Astrocyte (in vitro differentiated cells and primary cell): ENCODE measurements at regions not wholly inside any gene's neighbourhood (a gene's known extent, or its start where the extent isn't known, plus 50 kb on each side); places are given as distances from the start of the nearest gene placed in this dataset.

Experiments
- DNase-seq: peaks from one replicate; pipeline ENCODE4 v3.0.0-alpha.2; 2010; ENCODE audit warnings: low read depth
- FAIRE-seq: peaks from 2 replicates; lab custom pipeline; 2011; peaks lifted over from hg19 to GRCh38; lab: Jason Lieb, UNC
- H2AFZ ChIP-seq: 2 replicates; pipeline ENCODE4 v1.6.0; 2012; ENCODE audit warnings: low read depth, low read length, inconsistent platforms
- H3K27ac ChIP-seq: 2 replicates; pipeline ENCODE4 v1.5.1; 2011; ENCODE audit warnings: low read depth, low read length, inconsistent platforms
- H3K27me3 ChIP-seq: 2 replicates; pipeline ENCODE4 v1.6.0; 2011; ENCODE audit warnings: low read length, inconsistent platforms; ENCODE audit not compliant: insufficient read depth
- H3K36me3 ChIP-seq: 2 replicates; pipeline ENCODE4 v1.5.1; 2011; ENCODE audit warnings: low read length, inconsistent platforms; ENCODE audit not compliant: insufficient read depth
- H3K4me1 ChIP-seq: 2 replicates; pipeline ENCODE4 v1.5.1; 2011; ENCODE audit warnings: low read length, inconsistent platforms; ENCODE audit not compliant: insufficient read depth
- H3K4me2 ChIP-seq: 2 replicates; pipeline ENCODE4 v1.6.0; 2012; ENCODE audit warnings: low read length, inconsistent platforms
- H3K4me3 ChIP-seq: 2 replicates; pipeline ENCODE4 v1.5.1; 2011; ENCODE audit warnings: low read depth, mild to moderate bottlenecking, low read length, inconsistent platforms; ENCODE audit not compliant: insufficient read depth
- H3K79me2 ChIP-seq: 2 replicates; pipeline ENCODE4 v1.6.0; 2012; ENCODE audit warnings: mild to moderate bottlenecking, low read length, inconsistent platforms; ENCODE audit not compliant: insufficient read depth
- H3K9ac ChIP-seq: 2 replicates; pipeline ENCODE4 v1.6.0; 2012; ENCODE audit warnings: mild to moderate bottlenecking, low read length, inconsistent platforms
- H3K9me3 ChIP-seq: 2 replicates; pipeline ENCODE4 v1.5.1; 2012; ENCODE audit warnings: low read depth, mild to moderate bottlenecking, low read length, inconsistent platforms; ENCODE audit not compliant: insufficient read depth
- H4K20me1 ChIP-seq: 2 replicates; pipeline ENCODE4 v1.6.0; 2012; ENCODE audit warnings: low read length, inconsistent platforms; ENCODE audit not compliant: insufficient read depth
- H3K27ac Mint-ChIP-seq: one replicate; pipeline ENCODE4 v1.8.0; 2021; ENCODE audit warnings: mild to moderate bottlenecking, mixed read lengths; ENCODE audit not compliant: unreplicated experiment
- H3K27me3 Mint-ChIP-seq: one replicate; pipeline ENCODE4 v1.8.0; 2021; ENCODE audit warnings: low read depth, mixed read lengths; ENCODE audit not compliant: unreplicated experiment
- H3K36me3 Mint-ChIP-seq: one replicate; pipeline ENCODE4 v1.8.0; 2021; ENCODE audit warnings: low read depth, mixed read lengths; ENCODE audit not compliant: unreplicated experiment
- H3K4me1 Mint-ChIP-seq: one replicate; pipeline ENCODE4 v1.8.0; 2021; ENCODE audit warnings: low read depth, mixed read lengths; ENCODE audit not compliant: unreplicated experiment
- H3K4me3 Mint-ChIP-seq: one replicate; pipeline ENCODE4 v1.8.0; 2021; ENCODE audit warnings: mild to moderate bottlenecking, moderate library complexity, mixed read lengths; ENCODE audit not compliant: unreplicated experiment
- H3K9me3 Mint-ChIP-seq: one replicate; pipeline ENCODE4 v1.8.0; 2021; ENCODE audit warnings: mild to moderate bottlenecking, mixed read lengths; ENCODE audit not compliant: unreplicated experiment
- EZH2 ChIP-seq: IDR thresholded peaks from 2 replicates; pipeline ENCODE4 v1.6.1; 2012; ENCODE audit warnings: mild to moderate bottlenecking, low read length, inconsistent platforms; ENCODE audit not compliant: insufficient read depth
- TF ChIP-seq, protein P1 (sequence below): IDR thresholded peaks from 2 replicates; pipeline ENCODE4 v1.5.1; 2011; ENCODE audit warnings: low read depth, mild to moderate bottlenecking, inconsistent platforms, low read length, moderate library complexity; ENCODE audit not compliant: insufficient read depth

DNA sequence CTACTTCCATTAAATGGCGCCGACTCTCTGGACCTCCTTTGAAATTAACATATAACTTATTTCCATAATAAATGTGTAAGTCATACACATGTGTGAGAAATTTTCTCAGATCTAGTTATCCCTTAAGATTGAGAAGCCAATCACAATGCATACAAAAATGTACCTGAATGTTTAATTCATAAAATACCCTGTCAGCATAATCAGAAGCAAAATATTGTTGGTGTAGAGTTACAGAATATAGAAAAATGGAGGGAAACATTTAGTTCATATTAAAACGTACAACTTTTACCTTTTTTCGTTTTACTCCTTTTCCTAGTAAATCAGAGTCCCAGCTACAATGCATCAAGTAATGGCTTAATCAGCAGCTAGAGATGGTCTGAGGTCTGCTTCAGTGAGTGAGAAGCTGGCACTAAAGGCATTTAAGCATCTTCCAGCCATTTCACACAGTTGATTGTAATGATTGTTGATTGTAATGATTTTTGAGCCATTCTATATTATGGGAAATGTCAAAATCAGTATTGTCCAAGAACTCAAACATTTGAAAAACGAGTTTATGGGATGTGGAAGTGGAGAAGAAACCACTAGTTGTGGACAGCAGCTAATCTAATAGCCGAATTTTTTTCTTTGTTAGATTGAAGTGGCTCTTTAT lies 81.8 kb downstream of the ANXA1 start:
- no peaks in the 10 kb centered on the region for H3K9me3 ChIP-seq
- H3K27me3 ChIP-seq, result no peaks in the 10 kb centered on the region
- no peak overlapping the region for H3K4me3 Mint-ChIP-seq
- FAIRE-seq (no peak), DNase-seq (no peak)
- no peaks in the 10 kb centered on the region for H3K4me1 Mint-ChIP-seq
- no peak overlapping the region for H3K27ac ChIP-seq
- H3K27me3 Mint-ChIP-seq, result peaks cover 3% of the 10 kb centered on the region
- H3K9ac ChIP-seq, result no peak overlapping the region
- H3K4me2 ChIP-seq, result no peak overlapping the region
- TF ChIP-seq, protein P1, sequence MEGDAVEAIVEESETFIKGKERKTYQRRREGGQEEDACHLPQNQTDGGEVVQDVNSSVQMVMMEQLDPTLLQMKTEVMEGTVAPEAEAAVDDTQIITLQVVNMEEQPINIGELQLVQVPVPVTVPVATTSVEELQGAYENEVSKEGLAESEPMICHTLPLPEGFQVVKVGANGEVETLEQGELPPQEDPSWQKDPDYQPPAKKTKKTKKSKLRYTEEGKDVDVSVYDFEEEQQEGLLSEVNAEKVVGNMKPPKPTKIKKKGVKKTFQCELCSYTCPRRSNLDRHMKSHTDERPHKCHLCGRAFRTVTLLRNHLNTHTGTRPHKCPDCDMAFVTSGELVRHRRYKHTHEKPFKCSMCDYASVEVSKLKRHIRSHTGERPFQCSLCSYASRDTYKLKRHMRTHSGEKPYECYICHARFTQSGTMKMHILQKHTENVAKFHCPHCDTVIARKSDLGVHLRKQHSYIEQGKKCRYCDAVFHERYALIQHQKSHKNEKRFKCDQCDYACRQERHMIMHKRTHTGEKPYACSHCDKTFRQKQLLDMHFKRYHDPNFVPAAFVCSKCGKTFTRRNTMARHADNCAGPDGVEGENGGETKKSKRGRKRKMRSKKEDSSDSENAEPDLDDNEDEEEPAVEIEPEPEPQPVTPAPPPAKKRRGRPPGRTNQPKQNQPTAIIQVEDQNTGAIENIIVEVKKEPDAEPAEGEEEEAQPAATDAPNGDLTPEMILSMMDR, result no peak
- no peak for TF ChIP-seq EZH2
- no peaks in the 10 kb centered on the region for H3K9me3 Mint-ChIP-seq
- no peaks in the 10 kb centered on the region for H3K36me3 Mint-ChIP-seq
- H3K4me1 ChIP-seq, result no peaks in the 10 kb centered on the region
- no peak overlapping the region for H2AFZ ChIP-seq
- no peaks in the 10 kb centered on the region for H3K36me3 ChIP-seq
- no peak overlapping the region for H3K27ac Mint-ChIP-seq
- H4K20me1 ChIP-seq, result no peaks in the 10 kb centered on the region
- H3K79me2 ChIP-seq, result no peaks in the 10 kb centered on the region
- no peak overlapping the region for H3K4me3 ChIP-seq

DNA sequence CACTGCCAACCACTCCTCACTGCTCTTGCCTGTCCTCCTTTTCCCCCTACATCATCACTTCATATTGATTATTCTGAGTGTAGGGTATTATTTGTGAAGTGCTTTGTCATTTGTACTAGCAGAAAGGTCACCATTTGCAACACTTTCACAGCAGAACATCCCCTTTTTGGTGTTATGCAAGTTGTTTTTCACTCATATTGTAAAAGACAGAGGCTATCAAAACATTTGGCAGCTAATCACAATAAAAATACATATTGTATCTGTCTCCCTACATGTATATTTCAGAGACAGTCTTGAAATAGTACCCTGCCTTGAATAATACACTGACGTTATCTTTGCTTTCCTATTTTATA lies 82.3 kb downstream of the ANXA1 start:
- peaks cover 3% of the 10 kb centered on the region for H3K27me3 Mint-ChIP-seq
- no peak overlapping the region for H3K27ac ChIP-seq
- DNase-seq (no peak), FAIRE-seq (no peak)
- no peaks in the 10 kb centered on the region for H3K27me3 ChIP-seq
- H3K4me3 Mint-ChIP-seq, result no peak overlapping the region
- no peak overlapping the region for H3K9ac ChIP-seq
- no peaks in the 10 kb centered on the region for H3K36me3 ChIP-seq
- TF ChIP-seq, protein P1, result no peak
- TF ChIP-seq EZH2, result no peak
- no peaks in the 10 kb centered on the region for H3K9me3 Mint-ChIP-seq
- no peak overlapping the region for H2AFZ ChIP-seq
- H3K4me1 ChIP-seq, result no peaks in the 10 kb centered on the region
- H3K9me3 ChIP-seq, result no peaks in the 10 kb centered on the region
- no peak overlapping the region for H3K27ac Mint-ChIP-seq
- no peaks in the 10 kb centered on the region for H3K79me2 ChIP-seq
- no peaks in the 10 kb centered on the region for H3K4me1 Mint-ChIP-seq
- H4K20me1 ChIP-seq, result no peaks in the 10 kb centered on the region
- H3K36me3 Mint-ChIP-seq, result no peaks in the 10 kb centered on the region
- H3K4me2 ChIP-seq, result no peak overlapping the region
- no peak overlapping the region for H3K4me3 ChIP-seq

DNA sequence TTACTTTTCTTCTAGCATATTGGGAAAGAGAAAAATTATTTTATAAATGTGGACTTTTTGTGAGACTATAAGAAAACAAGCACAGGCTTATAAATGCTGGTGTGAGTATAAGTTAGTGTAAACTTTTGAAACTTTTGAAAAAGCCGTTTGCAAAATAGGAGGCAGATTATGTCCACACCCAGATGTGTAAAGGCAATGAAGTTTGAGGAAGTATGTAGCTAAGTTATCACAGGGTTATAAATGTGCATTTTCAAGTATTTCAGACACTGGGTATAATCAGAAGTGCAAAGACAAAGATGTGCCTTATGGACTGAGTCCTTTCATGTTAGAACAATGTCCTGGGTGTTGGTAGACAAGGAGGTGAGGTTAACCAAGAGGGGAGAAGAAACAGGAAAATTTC lies 85.5 kb downstream of the ANXA1 start:
- H3K4me2 ChIP-seq, result no peak overlapping the region
- peaks cover 3% of the 10 kb centered on the region for H3K4me1 Mint-ChIP-seq
- H2AFZ ChIP-seq, result no peak overlapping the region
- no peak overlapping the region for H3K27ac ChIP-seq
- H3K36me3 Mint-ChIP-seq, result no peaks in the 10 kb centered on the region
- H3K9me3 Mint-ChIP-seq, result no peaks in the 10 kb centered on the region
- no peaks in the 10 kb centered on the region for H3K9me3 ChIP-seq
- H3K27me3 ChIP-seq, result no peaks in the 10 kb centered on the region
- no peaks in the 10 kb centered on the region for H3K4me1 ChIP-seq
- FAIRE-seq (no peak), DNase-seq (no peak)
- H3K27me3 Mint-ChIP-seq, result no peaks in the 10 kb centered on the region
- H4K20me1 ChIP-seq, result no peaks in the 10 kb centered on the region
- H3K27ac Mint-ChIP-seq, result no peak overlapping the region
- TF ChIP-seq EZH2, result no peak
- TF ChIP-seq, protein P1, result no peak
- no peaks in the 10 kb centered on the region for H3K79me2 ChIP-seq
- no peak overlapping the region for H3K4me3 ChIP-seq
- H3K36me3 ChIP-seq, result no peaks in the 10 kb centered on the region
- no peak overlapping the region for H3K9ac ChIP-seq
- no peak overlapping the region for H3K4me3 Mint-ChIP-seq
